WTC11 (cell line): ENCODE measurements at regions not wholly inside any gene's neighbourhood (a gene's known extent, or its start where the extent isn't known, plus 50 kb on each side); places are given as distances from the start of the nearest gene placed in this dataset.

Experiments
- ATAC-seq: fragments of 200-7000 bp; cut with Tn5 transposase; 2 replicates; pipeline ENCODE4 v1.10.0; 2021; ENCODE audit warnings: mild to moderate bottlenecking, moderate library complexity
- CTCF ChIA-PET: fragments of 300-600 bp; sonication (Branson Sonifier 250); formaldehyde crosslinking; loops from one replicate; lab custom pipeline; 2021; ENCODE audit warnings: antibody characterized with exemption; lab: Charles Lee
- POLR2A ChIA-PET: fragments of 350-600 bp; sonication (Branson Sonifier 250); formaldehyde crosslinking; loops from one replicate; lab custom pipeline; 2021; ENCODE audit warnings: antibody characterized with exemption; lab: Charles Lee
- DNase-seq: peaks from one replicate; pipeline ENCODE4 v3.0.0; 2021; ENCODE audit warnings: low spot score
- H3K27ac Mint-ChIP-seq: 2 replicates; pipeline ENCODE4 v1.8.0; 2021; ENCODE audit warnings: mixed read lengths
- H3K27me3 Mint-ChIP-seq: 2 replicates; pipeline ENCODE4 v1.8.0; 2021; ENCODE audit warnings: low read depth, mild to moderate bottlenecking, moderate library complexity, mixed read lengths
- H3K36me3 Mint-ChIP-seq: 2 replicates; pipeline ENCODE4 v1.8.0; 2021; ENCODE audit warnings: mixed read lengths
- H3K4me1 Mint-ChIP-seq: 2 replicates; pipeline ENCODE4 v1.8.0; 2022; ENCODE audit warnings: mixed read lengths
- H3K4me3 Mint-ChIP-seq: 2 replicates; pipeline ENCODE4 v1.8.0; 2021; ENCODE audit warnings: mild to moderate bottlenecking, moderate library complexity, mixed read lengths
- H3K9me3 Mint-ChIP-seq: 2 replicates; pipeline ENCODE4 v1.8.0; 2021; ENCODE audit warnings: mixed read lengths
- AFF4 ChIP-seq: sonication (generic); formaldehyde crosslinking; IDR thresholded peaks from 2 replicates; pipeline ENCODE4 v1.8.1; 2023; ENCODE audit warnings: mild to moderate bottlenecking, missing genetic modification reagents, borderline replicate concordance
- GTF2I ChIP-seq: fragments of 250-450 bp; sonication (Bioruptor Pico); conservative IDR thresholded peaks from 2 replicates; pipeline ENCODE4 v1.4.0; 2021; ENCODE audit warnings: mild to moderate bottlenecking
- HMGA2 ChIP-seq: fragments of 250-450 bp; sonication (Bioruptor Pico); IDR thresholded peaks from 2 replicates; pipeline ENCODE4 v1.4.0; 2021; ENCODE audit warnings: mild to moderate bottlenecking, moderate library complexity
- SP1 ChIP-seq: sonication (generic); formaldehyde crosslinking; conservative IDR thresholded peaks from 2 replicates; pipeline ENCODE4 v1.8.1; 2022; ENCODE audit warnings: missing genetic modification reagents
- ZNF396 ChIP-seq: fragments of 250-450 bp; sonication (Bioruptor Pico); IDR thresholded peaks from 2 replicates; pipeline ENCODE4 v1.8.0; 2021; ENCODE audit warnings: mild to moderate bottlenecking, moderate library complexity, borderline replicate concordance
- ZNF512 ChIP-seq: sonication (generic); formaldehyde crosslinking; IDR thresholded peaks from 2 replicates; pipeline ENCODE4 v1.8.1; 2022; ENCODE audit warnings: missing genetic modification reagents, borderline replicate concordance

GRCh38 chr4:159052315-159052714 is 50.6 kb upstream of the RAPGEF2 start:
- POLR2A ChIA-PET, result no interaction called here
- H3K4me1 Mint-ChIP-seq, result peaks cover 61% of the 10 kb centered on the region

More at GRCh38 chr4:159052315-159052714, 50.6 kb upstream of the RAPGEF2 start:
- H3K9me3 Mint-ChIP-seq, result no peaks in the 10 kb centered on the region
- ATAC-seq, result no peak
- TF ChIP-seq AFF4 (CRISPR knock-in tag) (no peak), ZNF396 (CRISPR knock-in tag) (no peak), ZNF512 (CRISPR knock-in tag) (no peak), SP1 (CRISPR knock-in tag) (no peak), GTF2I (CRISPR knock-in tag) (no peak), HMGA2 (CRISPR knock-in tag) (0 out of 2 replicates have a peak, but pooled peaks have one; percentile 23)
- TF ChIP-seq, all 79 proteins: peak for 1
- DNase-seq, result no peak
- H3K4me3 Mint-ChIP-seq, result no peak overlapping the region
- no peaks in the 10 kb centered on the region for H3K27me3 Mint-ChIP-seq
- H3K27ac Mint-ChIP-seq, result no peak overlapping the region
- H3K36me3 Mint-ChIP-seq, result no peaks in the 10 kb centered on the region
- CTCF ChIA-PET, result interaction anchor here (0.9 kb wide), 1 partner anchor 15 kb away, joined by 3 read pairs; no protein-coding TSS in a partner anchor
